ENCODE measurements at regions not wholly inside any gene's neighbourhood (a gene's known extent, or its start where the extent isn't known, plus 50 kb on each side); places are given as distances from the start of the nearest gene placed in this dataset.

- no peak overlapping the region for H3K4me3 ChIP-seq (ENCODE audit: low read depth, low read length)
Observed at GRCh38 chr2:16081316-16082200, 141.2 kb downstream of the MYCN start.

GRCh38 chr2:16080516-16080915 is 140.2 kb downstream of the MYCN start:
- no peak overlapping the region for H3K4me3 ChIP-seq (ENCODE audit: low read depth, low read length)

- no peak overlapping the region for H3K4me3 ChIP-seq (ENCODE audit: low read depth, low read length)
Observed at GRCh38 chr2:16080071-16080470, 139.7 kb downstream of the MYCN start.

GRCh38 chr2:16079637-16080036 is 139.3 kb downstream of the MYCN start:
- no peak overlapping the region for H3K4me3 ChIP-seq (ENCODE audit: low read depth, low read length)

GRCh38 chr2:16077601-16078000 is 137.3 kb downstream of the MYCN start:
- H3K4me3 ChIP-seq (ENCODE audit: low read depth, low read length), result no peak overlapping the region

GRCh38 chr2:16076911-16077310 is 136.6 kb downstream of the MYCN start:
- H3K4me3 ChIP-seq (ENCODE audit: low read depth, low read length), result no peak overlapping the region

GRCh38 chr2:16075045-16076012 is 135.0 kb downstream of the MYCN start:
- H3K4me3 ChIP-seq (ENCODE audit: low read depth, low read length), result no peak overlapping the region

- no peak overlapping the region for H3K4me3 ChIP-seq (ENCODE audit: low read depth, low read length)
Observed at GRCh38 chr2:16073921-16074425, 133.6 kb downstream of the MYCN start.

GRCh38 chr2:16073471-16073870 is 133.1 kb downstream of the MYCN start:
- no peak overlapping the region for H3K4me3 ChIP-seq (ENCODE audit: low read depth, low read length)

- no peak overlapping the region for H3K4me3 ChIP-seq (ENCODE audit: low read depth, low read length)
Observed at GRCh38 chr2:16072638-16073290, 132.4 kb downstream of the MYCN start.

- H3K4me3 ChIP-seq (ENCODE audit: low read depth, low read length), result no peak overlapping the region
Observed at GRCh38 chr2:16071865-16072637, 131.7 kb downstream of the MYCN start.

GRCh38 chr2:16071039-16071864 is 130.9 kb downstream of the MYCN start:
- no peak overlapping the region for H3K4me3 ChIP-seq (ENCODE audit: low read depth, low read length)

GRCh38 chr2:16070648-16070971 is 130.3 kb downstream of the MYCN start:
- no peak overlapping the region for H3K4me3 ChIP-seq (ENCODE audit: low read depth, low read length)

- H3K4me3 ChIP-seq (ENCODE audit: low read depth, low read length), result no peak overlapping the region
Observed at GRCh38 chr2:16069933-16070647, 129.7 kb downstream of the MYCN start.

GRCh38 chr2:16069663-16069932 is 129.2 kb downstream of the MYCN start:
- no peak overlapping the region for H3K4me3 ChIP-seq (ENCODE audit: low read depth, low read length)

- H3K4me3 ChIP-seq (ENCODE audit: low read depth, low read length), result no peak overlapping the region
Observed at GRCh38 chr2:16068552-16068940, 128.2 kb downstream of the MYCN start.

GRCh38 chr2:16067866-16068551 is 127.7 kb downstream of the MYCN start:
- H3K4me3 ChIP-seq (ENCODE audit: low read depth, low read length), result no peak overlapping the region

- no peak overlapping the region for H3K4me3 ChIP-seq (ENCODE audit: low read depth, low read length)
Observed at GRCh38 chr2:16067444-16067843, 127.1 kb downstream of the MYCN start.

- H3K4me3 ChIP-seq (ENCODE audit: low read depth, low read length), result no peak overlapping the region
Observed at GRCh38 chr2:16067037-16067406, 126.7 kb downstream of the MYCN start.

All from iPS-11a (cell line).